Uterus (tissue), 2 donors: ENCODE measurements at regions not wholly inside any gene's neighbourhood (a gene's known extent, or its start where the extent isn't known, plus 50 kb on each side); places are given as distances from the start of the nearest gene placed in this dataset.

ENCODE experiments used
- CTCF ChIP-seq, 4 experiments: fragments of 200-600 bp in 2 of 4; fragments of 450-650 bp in 2 of 4; sonication (generic) in 2 of 4; IDR thresholded peaks; one replicate each; pipeline ENCODE4 v1.5.1; 2016 to 2019; ENCODE audit warnings: antibody characterized with exemption in 4 of 4, mild to moderate bottlenecking in 2 of 4, moderate library complexity in 1 of 4
- POLR2A ChIP-seq, 2 donors: fragments of 450-650 bp; IDR thresholded peaks; one replicate each; pipeline ENCODE4 v1.6.1; 2016; ENCODE audit warnings: antibody characterized with exemption in 2 of 2, mild to moderate bottlenecking in 1 of 2, moderate library complexity in 1 of 2

GRCh38 chr7:10815546-10815945, 158.1 kb upstream of the PHF14 start:
- TF ChIP-seq CTCF (IDR thresholded peaks at IDR 0.05) (no peak), POLR2A (IDR thresholded peaks at IDR 0.05) (no peak)
